ENCODE measurements at regions not wholly inside any gene's neighbourhood (a gene's known extent, or its start where the extent isn't known, plus 50 kb on each side); places are given as distances from the start of the nearest gene placed in this dataset.
A peak's percentile ranks its signal among the peaks of the same experiment; 100 is the strongest.

DNA sequence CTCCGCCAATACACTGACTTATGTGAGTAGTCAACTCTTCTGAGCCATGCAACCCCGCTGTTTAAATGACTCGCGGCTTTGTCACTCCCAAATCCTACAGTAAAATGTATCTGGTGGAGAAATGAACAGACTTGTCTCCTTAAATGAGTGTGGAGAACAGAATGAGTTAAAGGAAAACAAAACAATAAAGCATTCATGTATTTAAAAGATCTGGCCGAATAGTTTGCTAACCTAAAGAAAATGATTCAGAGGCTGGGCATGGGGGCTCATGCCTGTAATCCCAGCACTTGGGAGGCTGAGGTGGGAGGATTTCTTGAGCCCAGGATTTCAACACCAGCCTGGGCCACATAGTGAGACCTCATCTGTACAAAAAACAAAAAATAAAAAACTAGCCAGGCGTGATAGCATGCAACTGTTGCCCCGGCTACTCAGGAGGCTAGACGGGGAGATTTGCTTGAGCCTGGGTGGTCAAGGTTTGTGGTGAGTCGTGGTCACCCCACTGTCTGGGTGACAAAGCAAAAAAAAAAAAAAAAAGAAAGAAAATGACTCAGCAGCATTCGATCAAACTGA lies 86.5 kb upstream of the PFKP start:
- no peak for DNase-seq

DNA sequence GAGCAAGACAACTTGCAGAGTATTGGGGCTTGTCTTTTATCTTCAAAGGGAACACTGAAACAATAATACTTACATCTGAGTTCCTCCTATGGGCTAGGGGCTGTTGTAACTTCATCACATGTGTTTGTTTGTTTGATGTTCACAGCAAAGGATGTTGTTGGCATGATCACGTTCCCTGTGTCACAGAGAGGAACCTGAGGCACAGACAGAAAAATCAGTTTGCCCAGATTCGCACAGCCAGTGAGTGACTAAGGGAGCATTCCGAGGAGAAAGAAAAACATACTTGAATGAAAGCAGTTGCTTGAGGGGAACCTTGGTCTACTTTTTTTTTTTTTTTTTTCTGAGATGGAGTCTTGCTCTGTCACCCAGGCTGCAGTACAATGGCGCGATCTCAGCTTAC lies 87.2 kb upstream of the PFKP start:
- DNase-seq, result no peak

DNA sequence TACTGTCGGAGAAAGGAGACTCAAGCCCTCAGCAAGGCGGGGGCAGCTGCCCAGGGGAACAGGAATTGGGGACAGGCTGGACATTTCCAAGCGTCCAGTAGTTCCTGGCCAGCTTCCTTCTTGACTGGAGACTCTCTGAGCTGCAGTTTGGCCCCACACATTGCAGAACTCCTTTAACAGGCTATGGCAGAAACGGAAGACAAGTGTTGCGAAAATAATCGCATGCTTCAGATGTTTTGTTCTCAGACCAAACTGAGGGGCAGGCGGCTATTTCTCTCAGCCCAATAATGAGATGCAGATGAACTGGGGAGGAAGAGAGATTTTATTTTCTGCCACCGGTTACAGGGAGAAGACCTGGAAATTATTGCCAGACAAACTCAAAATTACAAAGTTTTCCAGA lies 88.0 kb upstream of the PFKP start:
- no peak for DNase-seq

DNA sequence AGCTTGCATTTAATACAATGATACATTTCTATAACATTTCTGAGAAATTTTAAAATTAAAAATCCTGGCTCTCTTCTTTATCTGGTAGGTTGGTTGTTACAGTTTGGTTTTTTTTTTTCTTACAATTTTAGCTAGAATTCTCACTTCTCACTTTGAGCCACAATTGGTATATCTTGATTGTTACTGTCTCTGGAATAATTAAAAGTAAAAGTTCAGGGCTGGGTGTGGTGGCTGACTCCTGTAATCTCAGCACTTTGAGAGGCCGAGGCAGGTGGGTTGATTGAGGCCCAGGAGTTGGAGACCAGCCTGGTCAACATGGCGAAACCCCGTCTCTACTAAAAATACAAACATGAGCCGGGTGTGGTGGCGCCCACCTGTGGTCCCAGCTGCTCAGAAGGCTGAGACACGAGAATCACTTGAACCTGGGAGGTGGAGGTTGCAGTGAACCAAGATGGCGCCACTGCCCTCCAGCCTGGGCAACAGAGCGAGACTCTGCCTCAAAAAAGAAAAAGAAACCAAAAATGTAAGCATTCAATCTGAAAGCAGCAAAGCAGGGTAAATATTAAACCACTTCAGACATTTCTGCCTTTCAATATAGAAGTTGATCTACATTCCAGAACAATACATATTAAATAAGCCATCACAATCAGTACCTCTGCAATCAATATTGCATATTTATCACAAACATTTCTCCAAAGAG lies 88.6 kb upstream of the PFKP start:
- DNase-seq, result no peak

DNA sequence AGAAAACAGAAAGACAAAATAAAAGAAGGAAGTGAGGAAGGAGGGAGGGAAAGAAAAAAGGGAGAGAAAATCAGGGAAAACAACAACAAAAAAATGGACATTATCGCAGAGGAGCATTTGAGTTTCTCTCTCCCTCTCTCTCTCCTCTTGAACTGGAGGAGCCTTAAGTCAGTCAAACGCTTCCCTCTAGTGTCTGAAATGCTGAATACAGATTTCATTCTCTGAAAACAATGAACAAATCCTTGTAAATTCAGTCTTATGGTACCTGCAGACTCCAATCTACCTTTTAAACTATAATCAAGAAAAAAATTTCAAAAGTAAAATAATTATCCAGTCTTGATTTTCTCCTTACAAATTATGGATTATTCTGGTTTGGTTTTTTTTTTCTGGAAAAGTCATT lies 89.2 kb upstream of the PFKP start:
- peak; percentile 6 for DNase-seq

DNA sequence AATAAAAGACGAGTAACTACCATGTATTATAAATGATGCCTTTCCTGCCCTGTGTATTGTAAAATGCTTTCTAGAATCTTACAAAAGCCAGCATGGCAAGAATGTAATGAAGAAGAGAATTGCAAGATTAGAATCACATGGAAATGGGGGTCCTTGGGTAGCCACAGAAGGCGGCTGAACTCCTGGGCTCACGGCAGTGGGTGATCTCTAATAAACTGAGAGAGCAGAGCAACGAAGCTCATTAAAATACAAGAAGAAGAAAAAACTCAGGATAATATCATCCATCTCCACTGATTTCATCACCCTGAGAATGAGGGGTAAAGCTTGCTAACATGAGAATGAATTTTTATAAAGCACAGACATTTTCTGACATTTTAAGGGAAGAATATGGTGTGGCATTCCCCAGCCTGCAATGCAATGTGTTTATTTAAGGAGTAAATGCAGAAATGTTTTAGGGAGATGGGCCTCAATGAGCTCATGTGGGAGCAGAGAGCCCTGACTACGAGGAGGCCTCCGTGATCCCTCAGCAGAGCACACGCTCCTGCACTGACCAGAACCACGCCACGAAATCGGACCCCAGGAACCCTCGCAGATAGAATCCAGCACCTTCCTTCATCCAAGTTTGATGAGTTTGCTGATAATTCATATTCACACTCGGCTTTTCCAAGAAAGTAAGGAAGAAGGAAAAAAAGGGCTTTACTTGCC lies 92.7 kb upstream of the PFKP start:
- no peak for DNase-seq

DNA sequence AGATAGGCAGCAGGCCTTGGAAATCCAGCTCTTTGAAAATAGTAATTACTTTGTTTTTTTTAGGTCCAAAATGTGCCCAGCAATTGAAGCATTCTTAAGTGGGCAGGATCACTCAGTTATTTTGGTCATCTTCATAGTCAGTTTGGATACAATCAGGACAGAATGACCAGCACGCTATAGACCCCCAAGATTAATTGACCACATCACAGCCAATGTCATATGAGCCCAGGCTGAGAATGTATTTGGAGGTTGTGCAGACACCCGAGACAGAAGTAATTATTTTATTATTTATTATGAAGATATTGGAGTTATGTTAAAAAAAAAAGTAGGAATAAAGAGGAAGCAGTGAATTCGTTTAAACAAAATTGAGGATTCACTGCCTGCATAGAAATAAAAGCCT lies 93.3 kb upstream of the PFKP start:
- DNase-seq, result no peak

DNA sequence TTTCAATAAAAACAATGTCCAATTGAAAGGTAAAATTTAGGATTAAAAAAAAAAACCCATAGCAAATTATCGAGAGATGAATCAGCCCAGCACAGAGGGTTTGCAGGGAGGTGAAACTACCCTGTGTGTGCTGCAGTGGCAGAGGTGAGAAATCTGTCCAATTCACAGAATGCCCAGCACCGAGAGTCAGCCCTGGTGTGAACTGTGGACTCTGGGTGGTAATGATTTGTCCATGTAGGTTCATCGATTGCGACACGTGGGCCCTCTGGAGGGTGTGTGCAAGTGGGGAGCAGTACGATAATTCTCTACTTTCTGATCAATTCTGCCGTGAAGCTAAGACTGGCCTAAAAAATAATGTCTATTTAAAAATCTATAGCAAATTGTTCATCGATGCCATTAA lies 94.5 kb upstream of the PFKP start:
- DNase-seq, result no peak

DNA sequence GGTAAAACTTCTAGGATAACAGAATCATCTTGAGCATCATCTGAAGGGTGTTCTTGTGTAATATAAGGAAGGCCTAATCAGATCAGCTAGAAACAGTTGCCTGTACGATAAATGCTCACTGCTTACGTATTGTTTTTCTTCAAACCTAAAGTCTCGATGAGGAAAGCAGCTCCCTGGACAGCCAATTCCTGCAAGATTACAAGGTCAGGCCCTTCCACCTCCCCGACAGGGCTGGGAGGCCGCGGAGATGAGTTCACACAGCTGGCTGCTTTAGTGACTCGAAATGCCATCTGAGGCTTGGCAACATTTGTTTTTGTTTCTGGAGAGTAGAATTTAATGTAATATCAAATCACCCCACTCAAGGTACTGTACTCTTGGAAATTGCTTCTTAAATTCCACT lies 95.1 kb upstream of the PFKP start:
- no peak for DNase-seq

DNA sequence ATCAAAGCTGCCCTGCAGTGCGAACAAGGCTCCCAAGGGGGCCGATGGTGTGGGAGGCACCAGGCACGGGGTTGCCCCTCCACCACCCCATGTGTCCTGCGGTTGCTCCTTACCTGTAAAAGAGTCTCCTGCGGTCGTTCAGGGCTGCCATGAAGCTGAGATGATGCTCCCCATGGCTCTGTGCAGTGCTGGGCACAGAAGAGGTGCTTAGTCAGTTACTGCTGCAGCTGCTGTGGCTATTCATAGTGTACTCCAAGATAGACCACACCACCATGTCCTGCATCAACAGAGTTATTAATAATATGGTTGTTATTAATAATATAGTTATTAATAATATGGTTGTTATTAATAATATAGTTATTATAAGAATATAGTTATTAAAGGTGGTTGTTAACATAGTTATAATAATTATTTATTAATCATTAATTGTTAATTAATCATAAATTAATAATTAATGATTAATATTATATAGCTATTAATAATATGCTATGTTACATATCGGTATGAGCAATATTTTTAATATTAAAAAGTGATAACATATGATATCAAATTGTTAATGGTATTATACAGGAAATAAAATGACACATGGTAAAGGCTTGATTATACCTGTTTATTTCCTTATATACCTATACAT lies 97.0 kb upstream of the PFKP start:
- DNase-seq, result no peak

DNA sequence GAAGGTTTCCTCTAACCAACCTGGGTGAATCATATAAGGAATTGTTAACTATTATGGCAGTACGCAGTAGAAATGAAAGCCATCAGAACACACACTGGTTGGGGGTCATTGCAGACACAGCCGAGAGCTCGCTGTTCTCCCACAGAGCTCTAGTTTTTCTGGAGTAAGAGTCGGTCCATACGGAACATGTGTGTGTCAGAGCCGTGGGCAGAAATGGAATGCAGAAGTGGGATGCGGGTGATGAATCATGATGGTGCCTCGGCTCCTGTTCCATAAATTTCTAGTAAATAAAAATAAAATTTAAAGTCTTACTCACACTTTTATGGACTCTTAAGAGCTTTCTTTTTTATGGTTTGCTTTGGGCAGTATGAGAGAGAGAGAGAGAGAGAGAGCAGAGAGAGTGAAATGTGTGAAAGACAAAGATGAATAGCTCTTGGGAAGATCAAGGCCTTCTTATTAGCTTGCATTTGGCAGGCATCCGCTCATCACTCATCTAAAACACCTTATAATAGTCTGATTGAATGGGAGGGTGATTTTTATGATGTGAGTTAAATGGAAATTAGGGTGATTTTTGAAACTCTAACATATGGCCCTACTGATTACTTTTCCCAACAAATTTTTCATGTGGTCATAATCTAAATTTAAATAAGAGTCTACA lies 98.8 kb upstream of the PFKP start:
- no peak for DNase-seq

DNA sequence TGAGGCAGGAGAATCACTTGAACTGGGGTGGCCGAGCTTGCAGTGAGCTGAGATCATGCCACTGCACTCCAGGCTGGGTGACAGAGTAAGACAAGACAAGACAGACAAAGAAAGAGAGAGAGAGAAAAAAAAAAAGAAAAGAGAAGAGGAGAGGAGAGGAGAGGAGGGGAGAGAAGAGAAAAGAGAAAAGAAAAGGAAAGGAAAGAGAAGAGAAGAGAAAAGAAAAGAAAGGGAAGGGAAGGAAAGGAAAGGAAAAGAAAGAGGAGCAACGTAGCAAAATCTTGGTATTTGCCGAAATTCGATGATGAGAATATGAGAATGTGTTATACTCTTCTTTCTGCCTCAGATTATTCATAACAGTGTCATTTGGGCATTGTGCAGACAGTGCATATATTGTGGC lies 101.2 kb upstream of the PFKP start:
- DNase-seq, result no peak

DNA sequence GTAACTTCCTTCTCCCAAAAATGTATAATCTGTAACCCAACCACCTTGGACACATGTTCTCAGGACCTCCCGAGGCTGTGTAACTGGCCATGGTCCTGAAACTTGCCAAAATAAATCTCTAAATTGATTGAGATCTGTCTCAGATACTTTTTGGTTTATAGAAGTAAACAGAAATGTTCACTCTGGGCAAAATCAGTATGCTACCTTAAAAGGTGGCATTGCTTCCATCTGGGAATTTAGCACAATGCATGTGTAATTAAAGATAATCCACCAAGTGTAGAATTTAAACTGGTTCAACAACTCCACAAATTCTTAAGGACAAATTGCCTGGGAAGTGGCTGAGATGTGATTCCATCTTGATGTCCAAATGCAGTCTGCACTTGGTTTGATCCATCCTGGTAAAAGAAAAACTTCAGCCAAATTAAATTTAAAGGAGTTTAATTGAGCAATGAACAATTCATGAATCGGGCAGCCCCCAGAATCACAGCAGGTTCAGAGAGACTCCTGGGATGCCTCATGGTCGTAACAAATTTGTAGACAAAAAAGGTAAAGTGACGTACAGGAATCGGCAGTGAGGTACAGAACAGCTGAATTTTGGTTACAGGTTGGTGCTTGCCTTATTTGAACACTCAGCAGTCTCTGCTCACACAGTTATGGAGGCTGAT lies 102.6 kb upstream of the PFKP start:
- DNase-seq, result no peak

DNA sequence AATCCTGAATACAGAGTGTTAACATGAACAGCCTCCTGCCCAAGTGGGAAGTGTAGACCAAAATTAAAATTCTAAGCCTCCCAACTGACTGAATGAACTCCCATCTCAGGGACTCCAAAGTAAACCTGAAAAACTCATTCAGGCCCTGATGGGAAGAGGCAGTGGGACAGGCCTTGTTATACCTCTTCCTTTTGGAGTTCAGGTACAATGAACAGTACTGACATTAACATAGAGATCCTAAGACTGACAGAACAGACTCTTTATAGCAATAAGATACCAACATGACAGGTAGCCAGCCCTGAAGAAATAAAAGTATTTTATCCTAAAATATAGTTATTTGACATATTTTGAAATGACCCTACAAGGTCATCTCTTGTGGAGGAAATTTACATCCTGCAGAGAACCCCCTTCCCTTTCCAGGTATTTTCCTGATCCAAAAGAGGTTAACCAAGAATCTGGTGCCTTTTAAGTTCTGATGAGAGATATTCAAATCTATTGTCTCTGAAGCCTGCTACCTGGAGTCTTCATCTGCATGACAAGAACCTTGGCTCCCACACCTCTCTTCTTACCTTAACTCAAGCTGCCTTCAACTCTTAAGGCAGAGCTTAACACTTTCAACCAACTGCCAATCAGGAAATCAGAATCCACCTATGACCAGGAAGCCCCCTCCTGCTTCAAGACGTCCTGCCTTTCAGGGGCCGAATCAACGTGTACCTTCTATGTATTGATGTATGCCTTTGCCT lies 103.3 kb upstream of the PFKP start:
- no peak for DNase-seq

DNA sequence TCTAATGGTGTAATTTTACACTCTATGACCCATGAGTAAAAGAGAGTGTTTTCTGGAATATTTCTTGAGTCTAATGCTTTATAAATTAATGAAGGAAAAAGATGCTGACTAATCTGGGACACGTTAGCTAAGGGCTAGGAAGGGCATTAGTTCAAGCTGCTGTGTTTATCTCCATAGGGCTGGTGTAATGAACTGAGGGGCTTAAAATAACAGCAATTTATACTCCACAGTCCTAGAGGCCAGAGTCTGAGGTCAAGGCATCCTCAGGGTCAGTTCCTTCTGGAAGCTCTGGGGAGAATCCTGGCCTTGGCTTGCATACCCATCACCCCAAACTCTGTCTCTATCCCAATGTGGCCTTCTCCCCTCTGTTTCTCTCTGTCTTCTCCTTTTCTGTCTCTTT lies 105.2 kb upstream of the PFKP start:
- no peak for DNase-seq

DNA sequence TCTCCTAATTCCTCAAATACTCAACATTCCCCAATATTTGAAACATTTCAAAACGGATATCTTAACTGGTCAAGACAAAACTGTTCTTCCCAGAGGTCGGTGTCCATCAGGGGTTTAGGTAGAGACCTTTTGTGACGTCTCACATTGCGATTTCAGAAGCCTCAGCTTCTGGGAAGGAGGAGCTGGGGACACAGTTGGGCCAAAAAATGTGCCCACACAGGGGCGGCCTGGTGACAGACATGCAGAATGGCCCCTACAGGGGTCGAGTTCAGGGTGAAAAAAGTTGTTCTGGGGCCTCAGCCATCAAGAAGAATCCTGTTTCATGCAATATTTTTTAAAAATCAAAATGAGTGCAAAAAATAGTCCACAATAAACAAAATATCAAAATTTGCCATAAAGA lies 108.7 kb upstream of the PFKP start:
- DNase-seq, result no peak

DNA sequence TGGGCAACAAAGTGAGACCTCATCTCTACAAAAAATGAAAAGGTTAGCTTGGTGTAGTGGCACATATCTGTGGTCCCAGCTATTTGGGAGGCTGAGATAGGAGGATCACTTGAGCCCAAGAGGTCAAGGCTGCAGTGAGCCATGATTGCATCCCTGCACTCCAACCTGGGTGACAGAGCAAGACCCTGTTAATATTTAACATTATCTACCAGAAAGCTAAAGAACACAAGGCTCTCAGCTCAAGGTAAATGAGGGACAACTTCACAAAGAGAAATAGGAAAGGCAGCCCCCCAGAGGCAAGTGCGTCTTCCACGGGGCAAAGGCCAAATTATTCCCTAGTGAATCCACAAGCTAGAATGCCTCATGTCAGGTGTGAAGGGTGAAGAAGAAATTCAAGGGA lies 109.6 kb upstream of the PFKP start:
- DNase-seq, result no peak

DNA sequence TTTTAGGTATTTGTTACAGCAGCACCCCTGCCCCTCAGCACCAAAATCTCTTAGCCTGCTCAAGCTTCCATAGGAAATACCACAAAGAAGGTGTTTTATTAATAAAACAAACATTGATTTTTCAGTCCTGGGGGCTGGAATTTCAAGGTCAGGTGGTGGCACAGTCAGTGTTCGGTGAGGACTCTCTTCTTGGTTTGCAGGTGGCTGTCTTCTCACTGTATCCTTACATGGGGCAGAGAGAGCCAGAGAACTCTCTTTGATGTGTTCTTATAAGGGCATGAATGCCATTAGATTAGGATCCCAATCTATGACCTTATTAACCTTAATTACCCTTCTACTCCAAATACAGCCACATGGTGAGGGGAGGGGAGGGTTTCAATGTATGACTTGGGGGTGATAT lies 112.3 kb upstream of the PFKP start:
- DNase-seq, result no peak

DNA sequence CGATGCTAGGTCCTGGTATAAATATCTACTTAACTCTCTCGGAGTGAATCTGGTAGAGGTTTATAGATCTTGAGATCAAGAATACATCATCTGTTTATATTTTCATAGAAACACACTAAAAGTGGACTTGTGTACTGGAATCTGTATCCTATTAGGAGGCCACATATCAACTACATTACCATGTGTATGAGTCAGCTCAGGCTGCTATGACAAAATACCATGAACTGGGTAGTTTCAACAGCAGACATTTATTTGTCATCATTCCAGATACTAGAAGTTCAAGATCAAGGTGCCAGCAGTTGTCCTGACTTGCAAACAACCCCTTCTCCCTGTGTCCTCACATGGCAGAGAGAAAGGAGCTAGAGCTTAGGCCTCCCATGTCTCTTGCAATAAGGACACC lies 113.9 kb upstream of the PFKP start:
- no peak for DNase-seq

DNA sequence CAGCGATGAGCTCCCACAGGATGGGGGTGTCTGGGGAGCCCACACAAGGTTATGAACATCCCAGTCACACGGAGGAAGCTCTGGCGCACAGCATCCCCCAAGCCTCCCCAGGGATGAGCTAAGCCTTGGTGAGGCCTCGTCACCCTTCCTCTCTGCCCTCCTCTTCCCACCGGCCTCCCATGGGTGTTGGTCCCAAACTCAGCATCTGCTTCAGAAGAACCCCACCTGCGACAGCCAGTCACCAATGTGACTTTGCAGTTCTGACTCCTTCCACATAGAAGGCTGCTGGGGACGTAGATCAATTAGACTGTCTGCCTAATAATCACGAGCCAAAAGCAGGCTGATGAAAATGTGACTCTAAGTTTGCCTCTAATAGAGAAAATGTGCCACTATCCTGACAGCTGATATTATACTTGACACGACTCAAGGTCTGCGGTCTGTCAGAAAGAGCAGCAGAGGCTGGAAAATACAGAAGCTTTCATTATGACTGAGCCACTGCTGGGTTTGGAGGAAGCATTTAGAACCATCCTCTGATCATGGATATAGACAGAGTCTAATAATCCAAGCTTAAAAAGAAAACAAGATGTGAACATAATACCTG lies 116.0 kb upstream of the PFKP start:
- no peak for DNase-seq

DNA sequence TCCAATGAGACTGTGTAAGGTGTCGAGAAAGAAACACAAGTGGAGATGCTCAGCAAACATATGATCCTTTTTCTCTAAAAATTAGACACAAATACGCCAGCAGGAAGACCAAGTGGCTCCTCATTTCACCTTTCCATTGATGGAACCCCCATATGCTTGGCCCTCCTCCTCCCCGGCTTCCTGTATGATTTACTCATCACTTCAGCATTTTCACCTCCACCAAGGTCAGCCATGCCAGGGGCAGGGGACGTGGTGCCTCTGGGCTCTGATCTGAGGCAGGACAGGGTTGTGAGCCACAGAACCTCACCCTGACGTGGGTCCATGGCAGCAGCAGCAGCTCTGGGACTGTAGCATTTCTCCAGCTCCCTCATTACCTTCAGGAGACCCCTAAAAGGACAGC lies 116.8 kb upstream of the PFKP start:
- no peak for DNase-seq

DNA sequence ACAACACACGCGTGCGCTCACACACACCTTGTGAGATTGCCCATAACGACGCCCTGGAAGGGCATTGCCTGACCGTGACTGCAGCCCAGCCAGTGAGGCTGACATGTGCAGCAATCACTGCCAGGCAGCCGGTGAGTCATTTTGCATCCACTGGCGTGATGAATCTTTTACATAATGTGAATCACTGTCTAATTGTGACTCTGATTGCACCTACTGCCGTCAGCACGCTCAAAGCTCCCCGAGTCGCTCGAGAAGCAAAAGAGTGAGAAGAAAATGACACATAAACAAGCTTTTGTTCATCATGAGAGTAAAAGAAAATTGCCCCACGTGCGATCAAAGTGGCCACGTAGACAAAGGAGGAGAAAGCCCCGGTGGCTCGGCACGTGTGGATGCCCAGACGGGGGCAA lies 117.4 kb upstream of the PFKP start:
- no peak for DNase-seq

All from CD4-positive, alpha-beta T cell treated with Interleukin-10 for 1 hour (primary cell).